ENCODE measurements at regions not wholly inside any gene's neighbourhood (a gene's known extent, or its start where the extent isn't known, plus 50 kb on each side); places are given as distances from the start of the nearest gene placed in this dataset.

- no peak for TF ChIP-seq ZKSCAN8 (CRISPR knock-in tag; IDR thresholded peaks at IDR 0.05; ENCODE audit: borderline replicate concordance)
- TF ChIP-seq, protein P1, sequence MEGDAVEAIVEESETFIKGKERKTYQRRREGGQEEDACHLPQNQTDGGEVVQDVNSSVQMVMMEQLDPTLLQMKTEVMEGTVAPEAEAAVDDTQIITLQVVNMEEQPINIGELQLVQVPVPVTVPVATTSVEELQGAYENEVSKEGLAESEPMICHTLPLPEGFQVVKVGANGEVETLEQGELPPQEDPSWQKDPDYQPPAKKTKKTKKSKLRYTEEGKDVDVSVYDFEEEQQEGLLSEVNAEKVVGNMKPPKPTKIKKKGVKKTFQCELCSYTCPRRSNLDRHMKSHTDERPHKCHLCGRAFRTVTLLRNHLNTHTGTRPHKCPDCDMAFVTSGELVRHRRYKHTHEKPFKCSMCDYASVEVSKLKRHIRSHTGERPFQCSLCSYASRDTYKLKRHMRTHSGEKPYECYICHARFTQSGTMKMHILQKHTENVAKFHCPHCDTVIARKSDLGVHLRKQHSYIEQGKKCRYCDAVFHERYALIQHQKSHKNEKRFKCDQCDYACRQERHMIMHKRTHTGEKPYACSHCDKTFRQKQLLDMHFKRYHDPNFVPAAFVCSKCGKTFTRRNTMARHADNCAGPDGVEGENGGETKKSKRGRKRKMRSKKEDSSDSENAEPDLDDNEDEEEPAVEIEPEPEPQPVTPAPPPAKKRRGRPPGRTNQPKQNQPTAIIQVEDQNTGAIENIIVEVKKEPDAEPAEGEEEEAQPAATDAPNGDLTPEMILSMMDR (CRISPR knock-in tag; IDR thresholded peaks at IDR 0.05), result no peak
- no peak for TF ChIP-seq RBM39 (IDR thresholded peaks at IDR 0.05; ENCODE audit: low read depth, low read length, poor library complexity, severe bottlenecking)
- no peak for TF ChIP-seq ZNF761 (CRISPR knock-in tag; conservative IDR thresholded peaks at IDR 0.05)
- TF ChIP-seq NR3C1 (CRISPR knock-in tag; IDR thresholded peaks at IDR 0.05), result no peak
- TF ChIP-seq ZNF180 (CRISPR knock-in tag; IDR thresholded peaks at IDR 0.05; ENCODE audit: borderline replicate concordance, low read depth), result no peak
- TF ChIP-seq ZBTB7A (CRISPR knock-in tag; IDR thresholded peaks at IDR 0.05), result no peak
- TF ChIP-seq, protein P2, sequence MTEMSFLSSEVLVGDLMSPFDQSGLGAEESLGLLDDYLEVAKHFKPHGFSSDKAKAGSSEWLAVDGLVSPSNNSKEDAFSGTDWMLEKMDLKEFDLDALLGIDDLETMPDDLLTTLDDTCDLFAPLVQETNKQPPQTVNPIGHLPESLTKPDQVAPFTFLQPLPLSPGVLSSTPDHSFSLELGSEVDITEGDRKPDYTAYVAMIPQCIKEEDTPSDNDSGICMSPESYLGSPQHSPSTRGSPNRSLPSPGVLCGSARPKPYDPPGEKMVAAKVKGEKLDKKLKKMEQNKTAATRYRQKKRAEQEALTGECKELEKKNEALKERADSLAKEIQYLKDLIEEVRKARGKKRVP (CRISPR knock-in tag; IDR thresholded peaks at IDR 0.05), result no peak
- TF ChIP-seq FOXK2 (IDR thresholded peaks at IDR 0.05), result no peak
- no peak for TF ChIP-seq ZBTB49 (CRISPR knock-in tag; IDR thresholded peaks at IDR 0.05; ENCODE audit: borderline replicate concordance)
- no peak for TF ChIP-seq NR2C2 (CRISPR knock-in tag; IDR thresholded peaks at IDR 0.05; ENCODE audit: borderline replicate concordance)
- TF ChIP-seq NFKBIZ (CRISPR knock-in tag; IDR thresholded peaks at IDR 0.05), result no peak
Observed at GRCh38 chrX:23061116-23061515, 61.4 kb downstream of the DDX53 start.
